HK-2 (cell line): ENCODE measurements at regions not wholly inside any gene's neighbourhood (a gene's known extent, or its start where the extent isn't known, plus 50 kb on each side); places are given as distances from the start of the nearest gene placed in this dataset.

ENCODE experiments used
- DNase-seq: peaks from one replicate; pipeline ENCODE4 v3.0.0-alpha.2; 2018; ENCODE audit not compliant: unreplicated experiment

DNA sequence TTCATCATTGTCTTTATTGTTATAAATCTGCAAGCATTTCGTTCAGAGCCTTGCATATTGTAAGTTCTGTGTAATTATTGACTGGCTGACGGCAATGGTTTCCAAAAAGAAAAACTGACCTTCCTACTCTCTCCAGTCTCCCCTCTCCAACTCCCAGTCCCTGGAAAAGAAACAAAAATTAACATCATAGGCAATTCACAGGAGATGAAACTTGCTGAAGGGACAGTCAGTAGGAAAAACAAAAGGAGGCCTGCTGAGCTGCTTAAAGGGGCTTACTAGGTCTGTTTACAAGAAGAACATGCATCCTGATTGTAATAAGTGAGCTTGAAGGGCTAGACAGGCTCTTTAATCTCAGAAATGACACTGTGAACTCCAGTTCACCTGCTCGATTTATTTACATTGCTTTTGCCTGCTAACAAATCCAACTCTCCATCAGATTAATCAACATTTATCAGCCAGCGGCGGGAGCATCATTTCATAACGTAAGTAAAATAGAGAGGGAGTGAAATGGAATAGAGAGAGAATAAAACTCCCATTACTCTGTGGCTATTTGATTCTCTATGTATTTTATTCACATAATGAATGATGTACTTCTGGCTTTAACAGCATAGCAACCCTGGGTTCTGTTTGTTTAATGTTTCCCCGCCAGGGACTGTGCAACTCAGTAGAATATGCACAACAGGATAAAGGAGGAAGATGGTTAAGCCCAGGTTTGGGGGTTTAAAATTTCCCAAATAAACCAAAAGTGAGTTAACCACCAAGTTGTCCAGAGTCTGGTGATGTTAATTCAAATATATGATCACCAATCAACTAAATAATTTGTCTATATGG is 256.7 kb upstream of the SETBP1 start:
- DNase-seq, result no peak

DNA sequence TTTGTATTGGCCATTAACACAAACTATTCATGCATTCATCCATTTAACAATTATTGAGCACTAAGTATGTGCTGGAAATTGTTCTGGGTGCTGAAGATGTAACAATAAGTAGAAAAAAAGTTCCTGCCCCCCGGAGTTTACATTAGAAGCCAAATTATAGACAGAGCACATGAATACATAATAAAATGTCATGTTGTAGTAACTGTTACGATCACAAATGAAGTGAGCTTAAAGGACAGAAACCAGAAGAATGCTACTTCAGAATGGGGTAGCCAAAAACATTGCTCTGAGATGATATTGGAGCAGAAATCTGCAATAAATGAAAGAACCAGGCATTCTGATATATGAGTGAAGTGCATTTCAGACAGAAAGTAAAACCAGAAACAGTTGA is 256.0 kb upstream of the SETBP1 start:
- DNase-seq, result no peak

DNA sequence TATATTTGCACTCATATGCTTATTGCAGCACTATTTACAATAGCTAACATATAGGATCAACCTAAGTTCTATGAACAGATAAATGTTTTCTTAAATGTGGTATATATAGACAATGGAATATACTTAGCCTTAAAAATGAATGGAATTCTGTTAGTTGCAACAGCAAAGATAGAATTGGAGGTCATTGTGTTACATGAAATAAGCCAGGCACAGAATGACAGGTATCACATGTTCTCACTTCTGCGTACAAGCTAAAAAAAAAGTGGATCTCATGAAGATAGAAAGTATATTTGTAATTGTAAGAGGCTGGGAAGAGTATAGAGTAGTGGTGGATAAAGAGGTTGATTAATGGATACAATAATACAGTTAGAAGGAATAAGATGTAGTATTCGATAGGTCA is 255.5 kb upstream of the SETBP1 start:
- DNase-seq, result no peak

DNA sequence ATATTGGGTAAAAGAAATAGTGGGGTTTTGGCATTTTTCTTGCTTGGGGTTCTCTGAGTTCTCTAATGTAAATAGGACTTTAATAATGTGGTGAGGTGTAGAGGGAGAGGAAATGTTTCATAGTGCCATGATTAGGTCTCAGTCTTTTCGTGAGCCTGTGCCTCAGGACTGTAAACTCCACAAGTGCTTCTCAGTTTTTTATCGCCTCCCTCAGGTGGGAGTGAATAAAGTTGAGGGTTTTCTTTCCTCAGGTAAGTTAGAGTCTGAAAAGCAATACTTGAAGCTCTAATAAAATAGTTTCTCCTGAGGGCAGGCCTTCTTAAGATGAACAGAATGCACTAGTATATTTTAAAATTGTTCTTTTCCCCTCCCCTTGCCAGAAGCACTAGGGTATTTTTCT is 243.1 kb upstream of the SETBP1 start:
- no peak for DNase-seq

DNA sequence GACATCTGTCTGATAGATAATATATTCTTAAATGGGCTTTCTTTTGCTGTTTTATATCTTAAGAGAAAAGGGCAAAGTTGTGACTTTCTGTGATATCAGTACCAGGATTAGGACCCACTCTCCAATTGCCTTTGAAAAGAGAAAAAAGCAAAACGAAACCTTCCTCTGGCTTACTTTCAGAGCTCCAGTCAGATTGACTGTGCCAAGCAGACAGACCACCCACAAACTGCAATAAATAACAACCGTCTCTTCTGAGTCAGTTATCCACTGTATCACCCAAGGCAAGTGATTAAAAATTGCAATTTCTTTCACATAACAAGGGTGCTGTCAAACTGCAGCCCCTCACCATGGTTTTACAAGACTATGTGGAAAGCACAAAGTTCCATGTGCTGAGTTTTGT is 230.5 kb upstream of the SETBP1 start:
- DNase-seq, result no peak

DNA sequence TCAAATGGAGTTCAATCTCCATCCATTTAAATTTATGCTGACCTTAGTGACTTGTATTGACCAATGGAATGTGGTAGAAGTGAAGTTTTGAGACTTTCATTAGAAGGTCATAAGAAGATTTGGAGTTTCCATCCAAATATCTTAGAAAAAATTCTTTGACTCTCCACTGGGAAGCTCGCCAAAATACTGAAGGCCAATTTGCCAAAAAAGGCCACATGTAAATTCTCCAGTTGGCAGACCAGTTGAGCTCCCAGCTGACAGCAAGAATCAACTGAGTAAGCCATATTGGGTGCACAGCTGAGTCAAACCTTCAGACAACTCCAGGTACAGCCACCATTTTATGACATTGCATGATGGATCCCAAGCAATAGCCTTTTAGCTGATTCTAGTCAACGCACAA is 228.3 kb upstream of the SETBP1 start:
- no peak for DNase-seq

DNA sequence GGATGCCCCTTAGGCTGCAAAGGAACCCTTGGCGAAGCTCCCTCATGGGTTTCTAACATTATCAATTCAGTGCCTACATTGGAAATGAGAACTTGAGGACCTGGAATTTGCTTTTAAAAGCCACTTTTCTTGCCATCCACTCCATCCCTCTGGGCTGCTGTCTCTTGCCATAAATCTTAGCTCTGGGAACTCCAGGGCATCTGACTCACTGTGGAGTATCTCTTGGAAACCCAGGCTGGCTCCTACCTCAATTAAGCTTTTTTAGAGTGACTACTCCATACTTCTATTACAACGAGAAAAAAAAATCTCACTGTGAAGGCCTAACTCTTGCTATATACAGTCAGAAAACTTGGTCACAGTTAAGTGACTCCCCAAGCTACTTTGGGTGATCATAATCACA is 227.2 kb upstream of the SETBP1 start:
- DNase-seq, result no peak

DNA sequence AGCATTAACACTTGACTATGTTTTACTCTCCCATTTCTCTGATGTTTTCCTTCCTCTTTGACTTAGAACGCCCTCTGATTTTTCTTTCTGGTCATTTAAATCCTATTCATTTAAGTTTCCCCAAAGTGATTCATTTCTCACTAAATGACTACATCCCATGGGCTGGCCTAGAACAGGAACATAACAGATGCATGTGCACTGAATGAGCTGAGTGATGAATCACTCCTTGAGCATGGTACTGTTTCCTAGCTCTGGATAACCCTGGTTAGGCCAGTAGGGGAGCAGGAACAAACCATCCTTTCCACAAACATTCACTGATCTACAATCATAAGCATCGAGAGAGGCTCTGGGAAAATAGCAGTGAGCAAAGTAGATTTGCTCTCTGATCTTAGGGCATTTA is 221.9 kb upstream of the SETBP1 start:
- no peak for DNase-seq

DNA sequence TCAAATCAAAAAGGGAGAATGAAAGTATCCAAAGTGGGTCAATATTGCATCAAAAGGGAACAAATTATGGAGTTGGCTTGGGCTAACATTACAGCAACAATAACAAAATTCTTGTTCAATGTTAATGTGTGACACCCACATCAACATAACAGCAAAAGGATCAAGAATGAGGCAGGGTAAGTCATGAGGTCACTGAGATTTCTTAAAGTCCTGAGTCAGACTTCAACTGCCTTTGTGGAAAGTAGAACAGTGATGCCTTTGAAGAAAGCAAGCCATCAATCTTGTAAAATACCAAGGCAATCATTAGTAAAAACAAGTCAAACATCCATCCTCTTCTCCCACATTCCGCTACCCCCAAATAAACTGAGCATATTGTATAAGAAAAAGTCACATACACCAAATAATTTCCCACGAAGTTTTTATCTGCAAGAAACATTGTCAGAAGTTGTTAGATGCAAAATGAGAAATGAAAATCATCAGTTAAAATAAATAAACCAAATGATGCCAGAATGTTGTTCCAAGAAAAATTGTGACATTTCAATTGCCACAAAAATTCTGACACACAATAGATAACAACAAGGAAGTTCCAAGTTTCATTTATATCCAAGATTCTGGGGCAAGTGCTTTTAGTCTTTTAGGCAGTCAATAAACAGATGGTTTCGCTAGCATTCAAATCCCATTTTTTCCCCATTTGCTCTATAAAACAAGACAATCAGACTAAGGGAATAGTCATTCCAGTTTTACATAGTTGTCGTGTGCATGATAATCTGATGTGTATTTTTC is 216.1 kb upstream of the SETBP1 start:
- no peak for DNase-seq

DNA sequence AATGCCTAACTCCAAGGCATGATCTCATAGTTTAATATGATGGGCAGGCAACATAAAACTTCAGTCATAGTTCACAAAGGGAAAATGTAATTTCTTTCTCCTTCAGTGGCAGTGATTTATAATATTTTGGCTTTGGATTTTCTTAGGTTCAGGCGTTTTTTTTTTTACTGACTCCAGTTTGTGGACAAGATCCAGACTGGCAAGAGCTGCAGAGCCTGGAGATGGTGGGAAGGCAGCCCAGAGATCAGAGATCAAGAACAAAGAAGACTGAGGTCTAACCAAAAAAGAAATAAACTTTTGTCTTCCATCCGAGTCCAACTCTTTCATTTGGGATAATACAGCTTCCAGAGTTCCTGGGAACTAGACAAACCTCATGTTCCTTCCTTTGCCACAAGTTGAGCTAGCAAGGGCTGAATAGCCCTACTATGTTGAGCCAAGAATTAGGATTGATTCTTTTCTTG is 215.3 kb upstream of the SETBP1 start:
- DNase-seq, result no peak

DNA sequence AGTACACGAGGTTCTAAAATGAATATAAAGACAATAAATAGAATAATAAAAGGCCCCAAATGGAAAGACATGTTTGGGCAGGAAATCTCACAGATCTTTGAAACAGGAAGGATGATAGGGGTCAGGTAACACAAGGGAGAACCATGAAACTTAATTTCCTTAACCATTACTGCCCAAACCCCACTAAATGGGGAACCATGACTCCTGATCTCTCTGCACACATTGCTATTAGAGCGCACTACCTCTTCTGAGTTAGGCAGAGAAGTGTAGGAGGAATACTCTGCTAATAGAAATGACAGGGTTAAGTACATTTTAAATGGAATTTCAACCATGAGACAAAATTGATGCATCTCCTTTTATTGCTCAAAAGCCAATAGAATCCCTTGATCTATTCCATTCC is 213.7 kb upstream of the SETBP1 start:
- DNase-seq, result no peak

DNA sequence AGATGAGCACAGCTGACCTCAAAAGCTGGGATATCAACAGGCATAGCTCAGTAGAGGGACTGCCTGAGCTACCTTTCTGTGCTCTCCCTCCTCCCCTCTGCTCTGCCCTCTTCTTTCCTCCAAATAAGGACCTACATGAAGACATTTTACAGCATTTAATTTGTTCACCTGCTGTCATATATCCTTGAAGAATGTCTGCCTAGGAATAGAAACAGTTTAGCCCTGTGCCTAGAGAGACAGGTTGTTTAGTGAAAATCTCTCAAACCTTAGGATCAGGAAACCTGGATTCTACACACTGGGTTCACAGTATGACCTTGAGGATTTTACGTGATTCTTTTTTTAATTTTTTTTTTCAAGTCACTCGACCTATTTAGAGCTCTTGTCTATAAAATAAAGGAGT is 213.0 kb upstream of the SETBP1 start:
- no peak for DNase-seq

DNA sequence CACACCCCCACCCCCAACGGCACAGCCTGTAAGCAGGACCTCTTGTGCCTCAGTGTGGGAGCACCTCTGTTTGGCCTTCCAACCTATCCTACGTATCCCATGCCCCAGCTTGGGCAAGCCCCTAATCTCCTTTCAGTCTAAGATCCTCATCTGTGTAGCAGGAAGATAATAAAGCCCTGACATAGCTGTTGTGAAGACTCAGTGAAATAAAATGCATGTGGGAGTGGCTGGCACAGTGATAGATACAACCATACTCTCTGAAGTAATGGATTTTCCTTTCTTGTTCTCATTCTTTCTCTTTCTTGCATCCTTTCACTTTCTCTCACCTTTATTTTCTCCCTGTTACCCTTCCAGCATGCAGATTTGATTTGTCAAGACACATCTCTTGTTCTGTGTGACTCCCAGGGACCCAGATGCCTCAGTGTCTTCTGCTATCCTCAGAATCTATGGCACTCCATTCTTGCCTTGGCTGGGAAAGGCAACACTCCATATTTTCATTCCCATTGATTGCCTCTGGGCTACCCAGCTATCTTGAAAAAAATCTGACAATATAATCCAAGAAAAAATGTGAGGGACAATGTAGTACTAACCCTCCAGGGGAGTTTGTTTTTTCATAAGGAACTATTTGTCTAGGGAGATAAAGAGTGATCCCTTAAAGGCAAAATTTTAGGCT is 207.2 kb upstream of the SETBP1 start:
- DNase-seq, result no peak

DNA sequence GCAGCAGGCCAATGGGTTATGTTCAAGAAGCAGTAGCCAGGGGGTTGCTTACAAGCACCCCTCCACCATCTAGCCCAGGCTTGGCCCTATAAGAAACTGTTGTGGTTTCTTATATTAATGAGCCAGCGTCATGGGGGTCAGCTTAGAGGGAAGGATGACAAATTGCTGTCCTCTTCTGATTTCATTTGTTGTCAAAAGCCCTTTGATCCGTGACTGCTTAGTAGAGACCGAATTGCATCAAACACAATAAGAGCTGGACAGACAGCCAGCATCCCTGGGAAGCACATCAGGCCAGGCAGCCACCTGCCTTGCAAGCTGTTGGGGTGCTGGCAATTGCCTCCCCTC is 206.6 kb upstream of the SETBP1 start:
- no peak for DNase-seq

DNA sequence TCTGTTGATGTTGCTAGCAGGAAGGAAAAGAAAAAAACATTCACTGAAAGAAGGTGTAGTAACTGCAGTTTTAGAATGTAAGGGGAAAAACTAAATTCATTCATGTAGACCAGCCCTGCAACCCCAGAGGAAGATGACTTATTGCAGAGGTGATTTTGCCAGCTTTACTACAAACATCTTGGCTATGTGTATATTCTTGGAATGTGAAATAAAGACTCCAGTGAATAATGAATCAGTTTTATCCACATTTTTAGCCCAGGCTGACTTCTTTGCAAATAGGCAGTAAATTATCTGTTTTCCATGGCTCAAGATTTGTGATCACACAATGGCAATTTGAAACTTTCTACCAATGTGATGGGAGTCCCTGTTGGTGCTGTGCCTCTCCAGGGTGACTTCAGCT is 206.1 kb upstream of the SETBP1 start:
- no peak for DNase-seq

DNA sequence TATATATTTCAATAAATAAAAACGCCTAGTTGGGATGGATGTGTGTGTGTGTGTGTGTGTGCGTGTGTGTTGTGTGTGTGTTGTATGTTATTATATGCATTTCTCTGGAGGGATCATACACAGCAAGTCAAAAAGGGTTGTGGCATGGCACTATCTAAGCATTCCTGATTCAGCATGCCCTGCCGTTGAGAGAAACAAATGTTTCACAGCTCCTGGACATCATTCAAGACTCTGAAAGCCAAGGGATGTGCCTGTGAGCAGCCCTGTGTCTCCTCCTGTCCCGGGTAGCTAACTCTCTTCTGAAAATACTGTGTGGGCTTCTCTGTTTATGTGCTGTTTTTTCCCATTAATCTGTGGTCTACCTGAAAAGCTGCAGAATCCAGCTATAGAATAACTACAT is 197.9 kb upstream of the SETBP1 start:
- no peak for DNase-seq

DNA sequence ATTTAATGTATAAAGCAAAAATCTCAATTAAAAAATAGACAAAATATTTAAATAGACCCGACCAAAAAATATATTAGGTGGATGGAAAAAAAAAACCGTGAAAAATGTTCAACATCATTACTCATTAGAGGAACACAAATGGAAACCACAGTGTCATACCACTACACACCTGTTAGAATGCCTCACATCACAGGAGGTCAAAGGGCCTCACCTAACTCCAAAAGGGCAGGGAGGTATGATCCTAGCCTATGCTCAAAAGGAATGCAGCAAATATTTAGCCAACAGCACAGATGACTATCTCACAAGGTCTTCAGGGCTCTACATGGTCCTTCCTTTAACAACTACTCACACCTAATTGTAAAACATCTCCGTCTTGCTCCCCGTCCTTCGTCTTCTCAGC is 185.5 kb upstream of the SETBP1 start:
- DNase-seq, result no peak

DNA sequence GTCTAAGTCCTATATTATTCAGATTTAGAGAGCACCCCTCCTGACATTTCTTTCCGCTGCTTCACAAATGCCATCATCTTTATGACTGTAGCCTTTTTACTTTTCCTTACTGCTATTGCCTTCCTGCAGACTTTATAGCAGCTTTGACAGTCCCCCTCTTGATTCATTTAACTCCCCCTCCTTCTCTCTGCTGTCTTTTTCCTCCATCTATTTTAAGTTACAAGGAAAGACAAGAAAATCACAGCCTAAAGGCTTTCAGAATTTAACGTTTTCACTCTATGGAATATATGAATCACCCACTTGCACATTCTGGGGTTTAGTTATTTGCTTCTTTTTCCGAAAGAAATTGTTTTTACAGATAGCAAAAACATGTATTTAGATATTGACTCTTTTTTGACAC is 183.4 kb upstream of the SETBP1 start:
- DNase-seq, result no peak

DNA sequence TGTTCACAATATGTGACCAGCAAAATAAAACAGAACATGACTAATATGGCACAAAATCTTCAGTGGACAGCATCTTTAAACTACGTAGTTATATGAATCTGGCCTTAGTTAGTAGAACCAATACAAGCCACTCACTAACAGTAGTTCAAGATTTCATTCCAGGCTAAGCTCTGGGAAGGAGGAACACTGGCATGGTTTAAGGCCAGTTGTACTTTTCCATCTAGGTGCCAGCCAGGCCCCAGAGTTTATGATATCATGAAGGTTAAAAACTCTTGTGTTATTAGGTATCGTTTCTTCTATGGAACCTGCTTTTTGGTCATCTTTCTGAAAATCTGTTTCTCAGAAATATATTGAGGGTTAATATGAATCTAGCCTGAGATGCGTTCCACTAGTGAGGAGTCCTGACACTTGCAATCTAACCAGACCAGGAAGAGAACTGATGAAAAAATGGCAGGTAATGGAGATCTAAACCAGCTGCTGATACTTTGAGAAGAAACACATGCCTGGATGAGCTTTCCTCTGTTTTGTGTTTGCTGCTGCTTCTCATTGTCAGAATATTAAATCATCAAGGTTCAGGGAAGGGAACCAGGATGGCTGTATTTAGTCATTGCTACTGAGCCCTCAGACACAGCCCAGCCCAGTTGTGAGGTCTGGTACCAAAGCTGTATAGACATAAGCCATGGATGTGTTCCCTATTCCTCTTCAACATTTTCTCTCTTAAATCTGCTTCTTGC is 182.8 kb upstream of the SETBP1 start:
- no peak for DNase-seq

DNA sequence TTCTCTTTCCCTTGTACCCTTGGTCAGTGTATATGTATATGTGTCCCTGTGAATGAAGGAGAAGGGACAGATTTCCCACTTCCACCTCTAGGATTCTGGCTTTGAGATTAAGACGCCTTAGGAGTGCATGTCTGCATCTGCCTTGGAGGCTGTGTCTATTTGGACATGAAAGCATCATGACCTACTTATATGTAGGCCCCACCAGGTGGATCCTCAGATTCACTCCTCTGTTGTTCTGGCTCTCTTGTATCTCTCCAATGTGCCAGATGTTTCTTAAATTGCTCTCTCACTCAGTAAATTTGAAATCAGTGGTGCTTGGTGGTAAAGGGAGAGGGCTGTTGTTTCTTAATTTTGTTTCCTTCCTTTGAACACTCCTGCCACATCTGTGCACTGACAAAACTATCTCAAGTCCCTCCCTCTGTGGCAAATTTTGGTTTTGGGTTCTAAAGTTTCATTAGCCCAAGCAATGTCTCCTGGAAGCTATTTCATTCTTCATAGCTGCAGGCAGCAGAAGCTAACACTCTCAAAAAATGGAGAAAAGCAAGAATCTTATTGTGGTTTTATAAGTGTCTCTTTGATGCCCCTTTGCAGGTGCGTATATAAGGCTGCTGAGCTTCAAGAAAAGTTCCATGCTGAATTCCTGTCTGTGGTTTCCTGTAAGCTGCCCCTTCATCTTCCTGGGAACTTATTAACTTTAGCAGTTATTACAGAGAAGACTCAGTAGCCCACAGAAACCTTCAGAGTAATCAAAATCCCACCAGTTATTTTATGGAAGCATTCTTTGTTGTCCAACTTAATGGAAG is 179.7 kb upstream of the SETBP1 start:
- no peak for DNase-seq

DNA sequence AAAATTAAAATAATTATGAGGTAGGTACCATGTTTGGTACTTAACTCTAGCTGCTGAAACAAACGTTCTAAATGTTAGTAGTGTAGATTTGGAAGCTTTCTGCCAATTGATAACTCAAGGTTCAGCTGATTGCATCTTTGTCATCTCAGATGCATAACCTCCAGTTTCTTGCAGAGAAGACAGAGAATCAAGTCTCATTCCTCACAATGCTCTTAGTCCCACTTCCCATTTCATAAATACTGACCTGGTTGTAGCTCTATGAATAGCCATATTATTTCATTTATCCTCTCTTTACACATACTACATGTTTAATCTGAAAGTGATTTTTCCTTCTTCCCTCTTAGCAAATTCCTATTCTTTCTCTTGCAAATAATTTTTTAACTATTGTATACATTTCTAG is 178.5 kb upstream of the SETBP1 start:
- no peak for DNase-seq
